ENCODE measurements at regions not wholly inside any gene's neighbourhood (a gene's known extent, or its start where the extent isn't known, plus 50 kb on each side); places are given as distances from the start of the nearest gene placed in this dataset.

GRCh38 chr6:21469213-21469612 lies 124.3 kb upstream of the SOX4 start:
- no peak for DNase-seq (ENCODE audit: low spot score)

GRCh38 chr6:21476112-21476511 lies 117.4 kb upstream of the SOX4 start:
- DNase-seq (ENCODE audit: low spot score), result no peak

GRCh38 chr6:21478411-21478810 lies 115.1 kb upstream of the SOX4 start:
- no peak for DNase-seq (ENCODE audit: low spot score)

GRCh38 chr6:21478883-21479539 lies 114.5 kb upstream of the SOX4 start:
- no peak for DNase-seq (ENCODE audit: low spot score)

GRCh38 chr6:21486115-21486514 lies 107.4 kb upstream of the SOX4 start:
- no peak for DNase-seq (ENCODE audit: low spot score)

- DNase-seq (ENCODE audit: low spot score), result no peak
Observed at GRCh38 chr6:21489826-21490225, 103.7 kb upstream of the SOX4 start.

- DNase-seq (ENCODE audit: low spot score), result no peak
Observed at GRCh38 chr6:21491955-21492354, 101.6 kb upstream of the SOX4 start.

- no peak for DNase-seq (ENCODE audit: low spot score)
Observed at GRCh38 chr6:21494505-21494904, 99.0 kb upstream of the SOX4 start.

GRCh38 chr6:21496196-21496595 lies 97.4 kb upstream of the SOX4 start:
- DNase-seq (ENCODE audit: low spot score), result no peak

- DNase-seq (ENCODE audit: low spot score), result peak; percentile 29
Observed at GRCh38 chr6:21496706-21497105, 96.8 kb upstream of the SOX4 start.

GRCh38 chr6:21500314-21501020 lies 93.1 kb upstream of the SOX4 start:
- DNase-seq (ENCODE audit: low spot score), result no peak

- no peak for DNase-seq (ENCODE audit: low spot score)
Observed at GRCh38 chr6:21501021-21501354, 92.6 kb upstream of the SOX4 start.

- no peak for DNase-seq (ENCODE audit: low spot score)
Observed at GRCh38 chr6:21501815-21502214, 91.7 kb upstream of the SOX4 start.

- DNase-seq (ENCODE audit: low spot score), result no peak
Observed at GRCh38 chr6:21502682-21503081, 90.9 kb upstream of the SOX4 start.

- no peak for DNase-seq (ENCODE audit: low spot score)
Observed at GRCh38 chr6:21504790-21505189, 88.8 kb upstream of the SOX4 start.

- no peak for DNase-seq (ENCODE audit: low spot score)
Observed at GRCh38 chr6:21505574-21505990, 88.0 kb upstream of the SOX4 start.

- DNase-seq (ENCODE audit: low spot score), result no peak
Observed at GRCh38 chr6:21506126-21506525, 87.4 kb upstream of the SOX4 start.

- DNase-seq (ENCODE audit: low spot score), result no peak
Observed at GRCh38 chr6:21507811-21508210, 85.7 kb upstream of the SOX4 start.

GRCh38 chr6:21508753-21509152 lies 84.8 kb upstream of the SOX4 start:
- DNase-seq (ENCODE audit: low spot score), result no peak

- no peak for DNase-seq (ENCODE audit: low spot score)
Observed at GRCh38 chr6:21511891-21512550, 81.5 kb upstream of the SOX4 start.

GRCh38 chr6:21514288-21514687 lies 79.3 kb upstream of the SOX4 start:
- no peak for DNase-seq (ENCODE audit: low spot score)

GRCh38 chr6:21518317-21518716 lies 75.2 kb upstream of the SOX4 start:
- DNase-seq (ENCODE audit: low spot score), result no peak

- DNase-seq (ENCODE audit: low spot score), result no peak
Observed at GRCh38 chr6:21519642-21520041, 73.9 kb upstream of the SOX4 start.

- no peak for DNase-seq (ENCODE audit: low spot score)
Observed at GRCh38 chr6:21521276-21521675, 72.3 kb upstream of the SOX4 start.
